Activated naive CD4-positive, alpha-beta T cell treated with anti-CD3 and anti-CD28 coated beads for 36 hours (primary cell): ENCODE measurements at regions not wholly inside any gene's neighbourhood (a gene's known extent, or its start where the extent isn't known, plus 50 kb on each side); places are given as distances from the start of the nearest gene placed in this dataset.
"Not testable (repeated sequence)": the region's sequence is repeated elsewhere in the genome, so short reads cannot be mapped to it uniquely, and the experiment has no call there.

Experiments used
- CTCF ChIA-PET: fragments of 350-600 bp; sonication (Branson Sonifier 250); formaldehyde crosslinking; loops from one replicate; lab custom pipeline; 2021; ENCODE audit warnings: antibody characterized with exemption; lab: Charles Lee
- DNase-seq: peaks from one replicate; pipeline ENCODE4 v3.0.0-alpha.2; 2020
- H3K27ac Mint-ChIP-seq: one replicate; pipeline ENCODE4 v1.8.0; 2021; ENCODE audit warnings: mild to moderate bottlenecking, mixed read lengths
- H3K27me3 Mint-ChIP-seq: one replicate; pipeline ENCODE4 v1.8.0; 2021; ENCODE audit warnings: low read depth, mixed read lengths
- H3K36me3 Mint-ChIP-seq: one replicate; pipeline ENCODE4 v1.8.0; 2021; ENCODE audit warnings: low read depth, mixed read lengths
- H3K4me1 Mint-ChIP-seq: one replicate; pipeline ENCODE4 v1.8.0; 2021; ENCODE audit warnings: low read depth, mixed read lengths
- H3K4me3 Mint-ChIP-seq: one replicate; pipeline ENCODE4 v1.8.0; 2021; ENCODE audit warnings: mild to moderate bottlenecking, moderate library complexity, mixed read lengths
- H3K9me3 Mint-ChIP-seq: one replicate; pipeline ENCODE4 v1.8.0; 2021; ENCODE audit warnings: mixed read lengths
- intact Hi-C: fragments of 100-400 bp; cut with micrococcal nuclease; formaldehyde crosslinking; loops from one replicate; pipeline ENCODE4 v1.15.1; 2023

- H3K4me3 Mint-ChIP-seq = no peak overlapping the region
- intact Hi-C loops = loop anchor here (1.0 kb wide), 3 partner anchors 19 to 43 kb away; no protein-coding TSS in a partner anchor
- peaks cover 2% of the 10 kb centered on the region for H3K36me3 Mint-ChIP-seq
- CTCF ChIA-PET = interaction anchor here (0.6 to 2.3 kb wide), 4 partner anchors 37 to 78 kb away, joined by 3 to 7 read pairs (median 4); no protein-coding TSS in a partner anchor
- H3K27me3 Mint-ChIP-seq = peaks cover 27% of the 10 kb centered on the region
- H3K9me3 Mint-ChIP-seq = peaks cover 9% of the 10 kb centered on the region
- no peak overlapping the region for H3K27ac Mint-ChIP-seq
- peaks cover 10% of the 10 kb centered on the region for H3K4me1 Mint-ChIP-seq
- no peak for DNase-seq
Observed at GRCh38 chr11:123338997-123339752, 90.9 kb upstream of the GRAMD1B start.

- intact Hi-C loops = loop anchor here (1.0 kb wide), 3 partner anchors 20 to 44 kb away; no protein-coding TSS in a partner anchor
- H3K4me1 Mint-ChIP-seq = peaks cover 10% of the 10 kb centered on the region
- H3K4me3 Mint-ChIP-seq = no peak overlapping the region
- H3K27ac Mint-ChIP-seq = no peak overlapping the region
- CTCF ChIA-PET = interaction anchor here (0.6 to 2.3 kb wide), 4 partner anchors 36 to 77 kb away, joined by 3 to 7 read pairs (median 4); no protein-coding TSS in a partner anchor
- peaks cover 9% of the 10 kb centered on the region for H3K9me3 Mint-ChIP-seq
- DNase-seq = peak; percentile 12
- peaks cover 2% of the 10 kb centered on the region for H3K36me3 Mint-ChIP-seq
- peaks cover 27% of the 10 kb centered on the region for H3K27me3 Mint-ChIP-seq
Observed at GRCh38 chr11:123338266-123338800, 91.7 kb upstream of the GRAMD1B start.

GRCh38 chr11:123334925-123335324 lies 95.1 kb upstream of the GRAMD1B start:
- intact Hi-C loops = no loop called here
- Mint-ChIP-seq H3K27ac (no peak overlapping the region), H3K27me3 (peaks cover 13% of the 10 kb centered on the region), H3K36me3 (peaks cover 2% of the 10 kb centered on the region), H3K9me3 (peaks cover 2% of the 10 kb centered on the region), H3K4me1 (peaks cover 10% of the 10 kb centered on the region), H3K4me3 (no peak overlapping the region)
- CTCF ChIA-PET = no interaction called here
- DNase-seq = no peak

- H3K9me3 Mint-ChIP-seq, intact Hi-C loops, H3K4me1 Mint-ChIP-seq, CTCF ChIA-PET, DNase-seq, H3K36me3 Mint-ChIP-seq, H3K4me3 Mint-ChIP-seq, H3K27ac Mint-ChIP-seq: not testable (repeated sequence)
- H3K27me3 Mint-ChIP-seq = peaks cover 13% of the 10 kb centered on the region
Observed at GRCh38 chr11:123332577-123332976, 97.5 kb upstream of the GRAMD1B start.

- Mint-ChIP-seq H3K36me3 (peaks cover 2% of the 10 kb centered on the region), H3K27me3 (peaks cover 8% of the 10 kb centered on the region), H3K9me3 (peaks cover 2% of the 10 kb centered on the region), H3K27ac (no peak overlapping the region), H3K4me1 (no peaks in the 10 kb centered on the region), H3K4me3 (no peak overlapping the region)
- intact Hi-C loops = no loop called here
- DNase-seq = no peak
- CTCF ChIA-PET = no interaction called here
Observed at GRCh38 chr11:123330948-123331347, 99.1 kb upstream of the GRAMD1B start.

- peaks cover 2% of the 10 kb centered on the region for H3K36me3 Mint-ChIP-seq
- peaks cover 3% of the 10 kb centered on the region for H3K27me3 Mint-ChIP-seq
- no peaks in the 10 kb centered on the region for H3K4me1 Mint-ChIP-seq
- H3K4me3 Mint-ChIP-seq = no peak overlapping the region
- no peak for DNase-seq
- intact Hi-C loops = no loop called here
- no peak overlapping the region for H3K27ac Mint-ChIP-seq
- CTCF ChIA-PET = interaction anchor here (0.7 kb wide), 1 partner anchor 75 kb away, joined by 3 read pairs; no protein-coding TSS in a partner anchor
- peaks cover 2% of the 10 kb centered on the region for H3K9me3 Mint-ChIP-seq
Observed at GRCh38 chr11:123330471-123330870, 99.6 kb upstream of the GRAMD1B start.

GRCh38 chr11:123330071-123330470 lies 100.0 kb upstream of the GRAMD1B start:
- Mint-ChIP-seq H3K27me3 (peaks cover 2% of the 10 kb centered on the region), H3K4me3 (no peak overlapping the region), H3K4me1 (no peaks in the 10 kb centered on the region), H3K27ac (no peak overlapping the region), H3K9me3 (peaks cover 2% of the 10 kb centered on the region), H3K36me3 (peaks cover 2% of the 10 kb centered on the region)
- CTCF ChIA-PET = interaction anchor here (0.7 kb wide), 1 partner anchor 75 kb away, joined by 3 read pairs; no protein-coding TSS in a partner anchor
- no peak for DNase-seq
- intact Hi-C loops = no loop called here

- Mint-ChIP-seq H3K27ac (no peak overlapping the region), H3K27me3 (no peaks in the 10 kb centered on the region), H3K9me3 (no peaks in the 10 kb centered on the region), H3K4me3 (no peak overlapping the region), H3K36me3 (no peaks in the 10 kb centered on the region), H3K4me1 (no peaks in the 10 kb centered on the region)
- intact Hi-C loops = no loop called here
- CTCF ChIA-PET = interaction anchor here (0.7 to 1.0 kb wide), 2 partner anchors 105 to 248 kb away, joined by 3 read pairs; no protein-coding TSS in a partner anchor
- no peak for DNase-seq
Observed at GRCh38 chr11:123328281-123328867, 101.7 kb upstream of the GRAMD1B start.

GRCh38 chr11:123325533-123325932 lies 104.5 kb upstream of the GRAMD1B start:
- H3K27me3 Mint-ChIP-seq = peaks cover 9% of the 10 kb centered on the region
- H3K27ac Mint-ChIP-seq = no peak overlapping the region
- no peaks in the 10 kb centered on the region for H3K36me3 Mint-ChIP-seq
- H3K4me3 Mint-ChIP-seq = no peak overlapping the region
- DNase-seq = no peak
- CTCF ChIA-PET = no interaction called here
- intact Hi-C loops = no loop called here
- no peaks in the 10 kb centered on the region for H3K9me3 Mint-ChIP-seq
- no peaks in the 10 kb centered on the region for H3K4me1 Mint-ChIP-seq

GRCh38 chr11:123323568-123323967 lies 106.5 kb upstream of the GRAMD1B start:
- Mint-ChIP-seq H3K27me3 (peaks cover 18% of the 10 kb centered on the region), H3K4me3 (no peak overlapping the region), H3K4me1 (no peaks in the 10 kb centered on the region), H3K9me3 (no peaks in the 10 kb centered on the region), H3K27ac (no peak overlapping the region), H3K36me3 (no peaks in the 10 kb centered on the region)
- CTCF ChIA-PET = interaction anchor here (0.8 kb wide), 1 partner anchor 15 kb away, joined by 3 read pairs; no protein-coding TSS in a partner anchor
- DNase-seq = no peak
- intact Hi-C loops = no loop called here

GRCh38 chr11:123321636-123322035 lies 108.4 kb upstream of the GRAMD1B start:
- CTCF ChIA-PET = no interaction called here
- no peak for DNase-seq
- Mint-ChIP-seq H3K27me3 (peaks cover 20% of the 10 kb centered on the region), H3K9me3 (no peaks in the 10 kb centered on the region), H3K4me1 (no peaks in the 10 kb centered on the region), H3K4me3 (no peak overlapping the region), H3K27ac (no peak overlapping the region), H3K36me3 (no peaks in the 10 kb centered on the region)
- intact Hi-C loops = no loop called here

GRCh38 chr11:123318623-123319022 lies 111.4 kb upstream of the GRAMD1B start:
- Mint-ChIP-seq H3K4me3 (no peak overlapping the region), H3K36me3 (no peaks in the 10 kb centered on the region), H3K4me1 (no peaks in the 10 kb centered on the region), H3K9me3 (no peaks in the 10 kb centered on the region), H3K27ac (no peak overlapping the region), H3K27me3 (peaks cover 22% of the 10 kb centered on the region)
- CTCF ChIA-PET = no interaction called here
- intact Hi-C loops = no loop called here
- no peak for DNase-seq
